Gastroesophageal sphincter (tissue), 3 donors: ENCODE measurements at regions not wholly inside any gene's neighbourhood (a gene's known extent, or its start where the extent isn't known, plus 50 kb on each side); places are given as distances from the start of the nearest gene placed in this dataset.

Source experiments
- EP300 ChIP-seq: sonication (generic); formaldehyde crosslinking; IDR thresholded peaks from one replicate; pipeline ENCODE4 v1.6.1; 2017; ENCODE audit warnings: antibody characterized with exemption, mild to moderate bottlenecking
- POLR2A ChIP-seq, 2 donors: fragments of 450-650 bp; IDR thresholded peaks; one replicate each; pipeline ENCODE4 v1.6.1; 2017; ENCODE audit warnings: antibody characterized with exemption in 2 of 2, mild to moderate bottlenecking in 2 of 2, moderate library complexity in 1 of 2
- POLR2AphosphoS5 ChIP-seq: sonication (generic); formaldehyde crosslinking; IDR thresholded peaks from one replicate; pipeline ENCODE4 v1.6.1; 2017; ENCODE audit warnings: antibody characterized with exemption
- TF ChIP-seq, protein P1 (sequence below), 4 experiments: fragments of 200-600 bp in 2 of 4; fragments of 450-650 bp in 2 of 4; sonication (generic) in 1 of 4; IDR thresholded peaks; one replicate each; pipeline ENCODE4 v1.5.1; 2017 to 2019; ENCODE audit warnings: antibody characterized with exemption in 4 of 4, mild to moderate bottlenecking in 2 of 4, moderate library complexity in 2 of 4

DNA sequence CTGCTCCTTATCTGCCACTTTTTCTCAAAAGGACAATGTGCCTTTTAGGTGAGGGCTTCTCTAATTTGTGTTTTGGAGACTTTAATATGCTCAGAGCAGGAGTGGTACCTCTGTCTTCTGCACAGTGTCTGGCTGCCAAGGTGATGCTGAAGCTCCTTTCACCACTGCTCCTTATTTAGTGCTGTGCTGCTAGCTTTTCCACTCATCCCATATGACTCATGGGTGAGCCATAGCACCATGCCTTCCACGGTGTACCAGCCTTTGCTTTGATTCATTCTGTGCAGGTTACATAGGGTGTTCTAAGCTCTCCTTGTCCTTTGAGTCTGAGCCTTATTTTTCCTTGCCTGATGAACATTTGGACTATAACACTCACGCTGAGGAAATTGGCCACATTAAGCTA lies 202.4 kb downstream of the ARL6IP6 start:
- TF ChIP-seq, protein P1, sequence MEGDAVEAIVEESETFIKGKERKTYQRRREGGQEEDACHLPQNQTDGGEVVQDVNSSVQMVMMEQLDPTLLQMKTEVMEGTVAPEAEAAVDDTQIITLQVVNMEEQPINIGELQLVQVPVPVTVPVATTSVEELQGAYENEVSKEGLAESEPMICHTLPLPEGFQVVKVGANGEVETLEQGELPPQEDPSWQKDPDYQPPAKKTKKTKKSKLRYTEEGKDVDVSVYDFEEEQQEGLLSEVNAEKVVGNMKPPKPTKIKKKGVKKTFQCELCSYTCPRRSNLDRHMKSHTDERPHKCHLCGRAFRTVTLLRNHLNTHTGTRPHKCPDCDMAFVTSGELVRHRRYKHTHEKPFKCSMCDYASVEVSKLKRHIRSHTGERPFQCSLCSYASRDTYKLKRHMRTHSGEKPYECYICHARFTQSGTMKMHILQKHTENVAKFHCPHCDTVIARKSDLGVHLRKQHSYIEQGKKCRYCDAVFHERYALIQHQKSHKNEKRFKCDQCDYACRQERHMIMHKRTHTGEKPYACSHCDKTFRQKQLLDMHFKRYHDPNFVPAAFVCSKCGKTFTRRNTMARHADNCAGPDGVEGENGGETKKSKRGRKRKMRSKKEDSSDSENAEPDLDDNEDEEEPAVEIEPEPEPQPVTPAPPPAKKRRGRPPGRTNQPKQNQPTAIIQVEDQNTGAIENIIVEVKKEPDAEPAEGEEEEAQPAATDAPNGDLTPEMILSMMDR (IDR thresholded peaks at IDR 0.05): no peak
- no peak for TF ChIP-seq POLR2A (IDR thresholded peaks at IDR 0.05)
- TF ChIP-seq EP300: no peak
- TF ChIP-seq POLR2AphosphoS5: no peak
